A172 (cell line): ENCODE measurements at regions not wholly inside any gene's neighbourhood (a gene's known extent, or its start where the extent isn't known, plus 50 kb on each side); places are given as distances from the start of the nearest gene placed in this dataset.

Experiments
- DNase-seq: peaks from one replicate; pipeline ENCODE4 v3.0.0-alpha.2; 2015; ENCODE audit warnings: low spot score

- DNase-seq = no peak
These were observed 662.6 kb upstream of the ZWINT start for GRCh38 chr10:57023626-57024025.

GRCh38 chr10:57018452-57018851 lies 657.4 kb upstream of the ZWINT start:
- no peak for DNase-seq

- DNase-seq = no peak
These were observed 656.4 kb upstream of the ZWINT start for GRCh38 chr10:57017356-57018037.

GRCh38 chr10:57015595-57016318 lies 654.7 kb upstream of the ZWINT start:
- no peak for DNase-seq

- no peak for DNase-seq
These were observed 654.1 kb upstream of the ZWINT start for GRCh38 chr10:57015187-57015586.

- DNase-seq = no peak
These were observed 653.7 kb upstream of the ZWINT start for GRCh38 chr10:57014758-57015157.

GRCh38 chr10:57008189-57008588 lies 647.1 kb upstream of the ZWINT start:
- DNase-seq = peak; percentile 6

- DNase-seq = no peak
These were observed 630.6 kb upstream of the ZWINT start for GRCh38 chr10:56991591-56992069.

GRCh38 chr10:56975513-56975912 lies 614.5 kb upstream of the ZWINT start:
- DNase-seq = no peak

- no peak for DNase-seq
These were observed 612.7 kb upstream of the ZWINT start for GRCh38 chr10:56973766-56974165.

GRCh38 chr10:56943221-56943755 lies 582.2 kb upstream of the ZWINT start:
- DNase-seq = no peak

- no peak for DNase-seq
These were observed 573.5 kb upstream of the ZWINT start for GRCh38 chr10:56934515-56934914.

GRCh38 chr10:56928714-56929113 lies 567.7 kb upstream of the ZWINT start:
- DNase-seq = peak; percentile 12

- no peak for DNase-seq
These were observed 566.6 kb upstream of the ZWINT start for GRCh38 chr10:56927701-56928100.

- DNase-seq = peak; percentile 23
These were observed 559.7 kb upstream of the ZWINT start for GRCh38 chr10:56920601-56921261.

GRCh38 chr10:56912043-56912442 lies 551.0 kb upstream of the ZWINT start:
- DNase-seq = no peak

GRCh38 chr10:56905051-56905450 lies 544.0 kb upstream of the ZWINT start:
- no peak for DNase-seq

GRCh38 chr10:56902554-56902953 lies 541.5 kb upstream of the ZWINT start:
- DNase-seq = no peak

GRCh38 chr10:56895306-56895705 lies 534.2 kb upstream of the ZWINT start:
- no peak for DNase-seq

- no peak for DNase-seq
These were observed 520.2 kb upstream of the ZWINT start for GRCh38 chr10:56881218-56881617.

GRCh38 chr10:56880606-56881005 lies 519.5 kb upstream of the ZWINT start:
- DNase-seq = no peak

- DNase-seq = no peak
These were observed 513.9 kb upstream of the ZWINT start for GRCh38 chr10:56874950-56875349.
